GM06990 (cell line): ENCODE measurements at regions not wholly inside any gene's neighbourhood (a gene's known extent, or its start where the extent isn't known, plus 50 kb on each side); places are given as distances from the start of the nearest gene placed in this dataset.

Source experiments
- DNase-seq: peaks from one replicate; pipeline ENCODE4 v3.0.0-alpha.2; 2011; ENCODE audit not compliant: insufficient read length; ENCODE audit errors: extremely low read depth
- H3K27me3 ChIP-seq: replicated peaks from 2 replicates; pipeline ENCODE4 v1.6.0; 2011; ENCODE audit warnings: low read length; ENCODE audit not compliant: control insufficient read depth, insufficient read depth
- H3K36me3 ChIP-seq: 2 replicates; pipeline ENCODE4 v1.5.1; 2011; ENCODE audit warnings: low read length; ENCODE audit not compliant: control insufficient read depth, insufficient read depth
- H3K4me3 ChIP-seq: replicated peaks from 2 replicates; pipeline ENCODE4 v1.5.1; 2011; ENCODE audit warnings: low read depth, mild to moderate bottlenecking, control low read depth, low read length
- CTCF ChIP-seq: IDR thresholded peaks from 2 replicates; pipeline ENCODE4 v1.5.1; 2011; ENCODE audit warnings: low read length, control low read depth, mild to moderate bottlenecking, inconsistent platforms; ENCODE audit not compliant: insufficient read depth, poor library complexity, severe bottlenecking

- TF ChIP-seq CTCF = no peak
- no peaks in the 10 kb centered on the region for H3K27me3 ChIP-seq
- DNase-seq = no peak
- H3K36me3 ChIP-seq = no peaks in the 10 kb centered on the region
- no peak overlapping the region for H3K4me3 ChIP-seq
These were observed 241.0 kb upstream of the COPS8 start for GRCh38 chr2:236844711-236845110.

GRCh38 chr2:236847023-236847422, 238.7 kb upstream of the COPS8 start:
- no peak for DNase-seq
- H3K27me3 ChIP-seq = no peaks in the 10 kb centered on the region
- TF ChIP-seq CTCF = no peak
- H3K4me3 ChIP-seq = no peak overlapping the region
- no peaks in the 10 kb centered on the region for H3K36me3 ChIP-seq

DNA sequence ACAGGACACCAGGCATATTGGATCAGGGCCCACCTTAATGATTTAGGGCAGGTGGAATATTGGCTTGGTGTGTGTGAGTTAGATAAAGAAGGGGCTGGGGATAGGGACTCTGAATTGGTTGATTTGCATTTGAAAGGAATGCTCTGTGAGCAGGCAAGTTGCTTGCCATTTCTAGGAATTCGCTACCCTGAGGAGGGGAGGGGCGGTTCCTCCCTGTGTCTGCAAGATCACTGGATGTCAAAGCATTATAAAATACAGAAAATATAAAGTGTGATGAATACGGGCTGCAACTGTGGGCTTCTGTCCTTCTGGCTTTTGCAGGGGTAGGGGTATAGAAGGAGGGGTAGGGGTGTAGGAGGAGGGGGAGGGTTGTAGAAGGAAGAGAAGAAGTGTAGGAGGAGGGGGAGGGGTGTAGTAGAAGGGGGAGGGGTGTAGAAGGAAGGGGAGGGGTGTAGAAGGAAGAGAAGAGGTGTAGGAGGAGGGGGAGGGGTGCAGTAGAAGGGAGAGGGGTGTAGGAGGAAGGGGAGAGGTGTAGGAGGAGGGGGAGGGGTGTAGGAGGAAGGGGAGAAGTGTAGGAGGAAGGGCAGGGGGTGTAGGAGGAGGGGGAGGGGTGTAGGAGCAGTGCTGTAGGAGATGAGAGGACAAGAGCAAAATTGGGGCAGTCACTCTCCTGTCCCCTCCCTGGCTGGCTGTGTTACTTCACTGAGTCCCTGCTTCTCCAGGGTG, 238.0 kb upstream of the COPS8 start:
- Histone ChIP-seq H3K27me3 (no peaks in the 10 kb centered on the region), H3K36me3 (no peaks in the 10 kb centered on the region), H3K4me3 (no peak overlapping the region)
- no peak for DNase-seq
- TF ChIP-seq CTCF = no peak

- TF ChIP-seq CTCF = no peak
- DNase-seq = no peak
- no peaks in the 10 kb centered on the region for H3K27me3 ChIP-seq
- no peak overlapping the region for H3K4me3 ChIP-seq
- H3K36me3 ChIP-seq = no peaks in the 10 kb centered on the region
These were observed 237.2 kb upstream of the COPS8 start for GRCh38 chr2:236848501-236848900.

GRCh38 chr2:236849508-236849907, 236.2 kb upstream of the COPS8 start:
- Histone ChIP-seq H3K4me3 (no peak overlapping the region), H3K27me3 (no peaks in the 10 kb centered on the region), H3K36me3 (no peaks in the 10 kb centered on the region)
- TF ChIP-seq CTCF = no peak
- no peak for DNase-seq

DNA sequence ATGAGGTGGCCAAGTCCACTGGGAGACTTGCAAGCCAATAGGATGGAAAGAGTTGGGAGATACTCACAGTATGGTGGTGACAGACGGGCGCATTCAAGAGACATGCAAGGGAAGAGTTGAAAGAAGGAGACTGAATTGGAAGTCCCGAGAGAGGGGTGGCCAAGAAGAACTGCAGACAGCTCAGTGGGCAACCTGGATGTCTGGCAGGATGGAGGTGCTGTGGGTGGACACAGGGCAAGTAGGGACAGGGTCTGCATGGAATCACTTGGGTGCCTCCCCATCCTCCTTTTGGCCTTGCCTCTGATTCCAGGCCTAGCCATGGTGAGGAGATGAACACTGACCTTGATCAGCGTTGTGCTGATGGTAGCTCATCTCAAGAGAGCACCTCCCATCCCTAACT, 235.7 kb upstream of the COPS8 start:
- no peak for TF ChIP-seq CTCF
- no peak for DNase-seq
- no peaks in the 10 kb centered on the region for H3K36me3 ChIP-seq
- no peak overlapping the region for H3K4me3 ChIP-seq
- no peaks in the 10 kb centered on the region for H3K27me3 ChIP-seq
